Fibroblast of the aortic adventitia (primary cell): ENCODE measurements at regions not wholly inside any gene's neighbourhood (a gene's known extent, or its start where the extent isn't known, plus 50 kb on each side); places are given as distances from the start of the nearest gene placed in this dataset.

ENCODE experiments used
- DNase-seq: peaks from one replicate; pipeline ENCODE4 v3.0.0-alpha.2; 2010; ENCODE audit warnings: low read depth
- H3K4me3 ChIP-seq: 2 replicates; pipeline ENCODE4 v1.5.1; 2011; ENCODE audit warnings: low read depth, mild to moderate bottlenecking, control low read depth, low read length, moderate library complexity
- CTCF ChIP-seq: IDR thresholded peaks from 2 replicates; pipeline ENCODE4 v1.5.1; 2011; ENCODE audit warnings: mild to moderate bottlenecking, low read length, control low read depth, inconsistent platforms; ENCODE audit not compliant: insufficient read depth

- no peak overlapping the region for H3K4me3 ChIP-seq
- DNase-seq: no peak
- TF ChIP-seq CTCF: no peak
Measured at GRCh38 chr15:95226835-95227234, 995.5 kb downstream of the MCTP2 start.

GRCh38 chr15:95227235-95227634 lies 995.9 kb downstream of the MCTP2 start:
- DNase-seq: no peak
- TF ChIP-seq CTCF: no peak
- H3K4me3 ChIP-seq: no peak overlapping the region

GRCh38 chr15:95228856-95229555 lies 997.6 kb downstream of the MCTP2 start:
- no peak for TF ChIP-seq CTCF
- DNase-seq: no peak
- no peak overlapping the region for H3K4me3 ChIP-seq

- no peak overlapping the region for H3K4me3 ChIP-seq
- no peak for DNase-seq
- no peak for TF ChIP-seq CTCF
Measured at GRCh38 chr15:95235033-95235432, 1003.7 kb downstream of the MCTP2 start.

DNA sequence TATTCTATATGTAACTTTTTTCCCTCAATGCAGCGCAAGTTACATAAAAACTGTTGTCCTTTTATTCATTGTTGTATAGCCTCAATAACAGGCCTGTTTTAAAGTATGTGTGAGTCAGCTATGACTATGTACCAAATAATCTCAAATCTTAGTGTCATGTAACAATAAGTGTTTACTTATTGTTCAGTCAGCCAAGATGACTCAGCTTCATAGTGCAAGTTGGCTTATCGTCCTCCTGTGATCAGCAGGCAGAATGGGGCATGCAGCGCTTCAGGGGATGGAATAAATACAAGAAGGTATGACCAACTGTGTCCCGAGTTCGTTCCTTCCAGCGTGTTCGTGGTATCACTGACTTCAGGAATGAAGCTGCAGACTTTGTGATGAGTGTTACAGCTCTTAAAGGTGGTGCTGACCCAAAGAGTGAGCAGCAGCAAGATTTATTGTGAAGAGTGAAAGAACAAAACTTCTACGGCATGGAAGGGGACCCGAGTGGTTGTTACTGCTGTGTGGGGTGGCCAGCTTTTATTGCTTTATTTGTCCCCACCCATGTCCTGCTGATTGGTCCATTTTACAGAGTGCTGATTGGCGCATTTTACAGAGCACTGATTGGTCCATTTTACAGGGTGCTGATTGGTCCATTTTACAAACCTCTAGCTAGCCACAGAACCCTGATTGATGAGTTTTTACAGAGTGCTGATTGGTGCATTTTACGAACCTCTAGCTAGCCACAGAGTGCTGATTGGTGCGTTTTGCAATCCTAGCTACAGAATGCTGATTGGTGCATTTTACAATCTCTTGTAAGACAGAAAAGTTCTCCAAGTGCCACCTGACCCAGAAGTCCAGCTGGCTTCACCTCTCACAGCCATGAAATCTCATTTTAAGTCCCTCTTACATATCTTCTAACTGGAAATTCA lies 1016.0 kb downstream of the MCTP2 start:
- no peak for TF ChIP-seq CTCF
- peak overlapping the region; percentile 22 for H3K4me3 ChIP-seq
- peak; percentile 95 for DNase-seq

- no peak for DNase-seq
- no peak for TF ChIP-seq CTCF
- H3K4me3 ChIP-seq: no peak overlapping the region
Measured at GRCh38 chr15:95249524-95249923, 1018.2 kb downstream of the MCTP2 start.
